ENCODE measurements at regions not wholly inside any gene's neighbourhood (a gene's known extent, or its start where the extent isn't known, plus 50 kb on each side); places are given as distances from the start of the nearest gene placed in this dataset.

GRCh38 chr16:51657848-51658247 is 506.8 kb upstream of the SALL1 start:
- TF ChIP-seq CTCF (conservative IDR thresholded peaks at IDR 0.05; ENCODE audit: low read length): no peak
- no peak for TF ChIP-seq EZH2phosphoT487 (IDR thresholded peaks at IDR 0.05; ENCODE audit: borderline replicate concordance)
